Breast epithelium (tissue), 4 donors: ENCODE measurements at regions not wholly inside any gene's neighbourhood (a gene's known extent, or its start where the extent isn't known, plus 50 kb on each side); places are given as distances from the start of the nearest gene placed in this dataset.

Experiments used
- DNase-seq, 2 donors: peaks; one replicate each; pipeline ENCODE4 v3.0.0-alpha.2; 2019; ENCODE audit warnings: low spot score in 2 of 2
- H3K27ac ChIP-seq, 2 donors: fragments of 200-600 bp; sonication (generic) in 1 of 2; one replicate each; pipeline ENCODE4 v1.5.1; 2016 to 2019; ENCODE audit warnings: mild to moderate bottlenecking in 1 of 2
- H3K27me3 ChIP-seq, 2 donors: fragments of 200-600 bp; sonication (generic) in 1 of 2; one replicate each; pipeline versions ENCODE4 v1.5.1 to v1.6.0; 2017 to 2019; ENCODE audit warnings: control low read depth in 1 of 2, mild to moderate bottlenecking in 1 of 2
- H3K36me3 ChIP-seq: fragments of 200-600 bp; one replicate; pipeline ENCODE4 v1.5.1; 2019
- H3K4me1 ChIP-seq, 2 donors: fragments of 200-600 bp; sonication (generic); one replicate each; pipeline ENCODE4 v1.5.1; 2016 to 2019; ENCODE audit warnings: control low read depth in 1 of 2
- H3K4me3 ChIP-seq, 3 donors: fragments of 200-600 bp; sonication (generic); 1 replicate in 2 of 3; 2 replicates in 1 of 3; pipeline ENCODE4 v1.5.1; 2016 to 2019; ENCODE audit warnings: mild to moderate bottlenecking in 3 of 3, moderate library complexity in 2 of 3
- H3K9me3 ChIP-seq, 2 donors: fragments of 200-600 bp; sonication (generic) in 1 of 2; one replicate each; pipeline ENCODE4 v1.5.1; 2016 to 2019; ENCODE audit warnings: control low read depth in 1 of 2
- CTCF ChIP-seq, 3 donors: fragments of 450-650 bp; IDR thresholded peaks; one replicate each; pipeline ENCODE4 v1.5.1; 2016 to 2017; ENCODE audit warnings: antibody characterized with exemption in 3 of 3, mild to moderate bottlenecking in 3 of 3, moderate library complexity in 3 of 3
- POLR2A ChIP-seq: fragments of 450-650 bp; IDR thresholded peaks from one replicate; pipeline ENCODE4 v1.6.1; 2016; ENCODE audit warnings: antibody characterized with exemption, mild to moderate bottlenecking, moderate library complexity
- POLR2AphosphoS5 ChIP-seq, 3 donors: sonication (generic); formaldehyde crosslinking; IDR thresholded peaks; one replicate each; pipeline ENCODE4 v1.6.1; 2017; ENCODE audit warnings: antibody characterized with exemption in 3 of 3
- intact Hi-C: fragments of 100-400 bp; cut with DNase I; formaldehyde crosslinking; loops from one replicate; pipeline ENCODE4 v1.15.1; 2023; ENCODE audit warnings: low total_unique reads

GRCh38 chr5:145157841-145158240 lies 677.3 kb downstream of the PRELID2 start:
- no peak for TF ChIP-seq CTCF (IDR thresholded peaks at IDR 0.05)
- no peak for TF ChIP-seq POLR2A
- TF ChIP-seq POLR2AphosphoS5 (IDR thresholded peaks at IDR 0.05): no peak
- Histone ChIP-seq H3K4me3 (no peak overlapping the region), H3K4me1 (no peaks in the 10 kb centered on the region), H3K27ac (no peak overlapping the region), H3K27me3 (no peaks in the 10 kb centered on the region), H3K36me3 (no peaks in the 10 kb centered on the region), H3K9me3 (no peaks in the 10 kb centered on the region)
- intact Hi-C loops: no loop called here
- no peak for DNase-seq

GRCh38 chr5:145141534-145141933 lies 693.6 kb downstream of the PRELID2 start:
- Histone ChIP-seq H3K36me3 (no peaks in the 10 kb centered on the region), H3K4me3 (no peak overlapping the region), H3K4me1 (no peaks in the 10 kb centered on the region), H3K27me3 (no peaks in the 10 kb centered on the region), H3K27ac (no peak overlapping the region), H3K9me3 (no peaks in the 10 kb centered on the region)
- intact Hi-C loops: no loop called here
- no peak for DNase-seq
- TF ChIP-seq POLR2A: no peak

GRCh38 chr5:145130996-145131395 lies 704.1 kb downstream of the PRELID2 start:
- H3K27ac ChIP-seq: no peak overlapping the region
- DNase-seq: no peak
- no peak overlapping the region for H3K4me3 ChIP-seq
- no peaks in the 10 kb centered on the region for H3K4me1 ChIP-seq
- intact Hi-C loops: loop anchor here (5.0 kb wide), 1 partner anchor 831 kb away; no protein-coding TSS in a partner anchor
- TF ChIP-seq POLR2AphosphoS5 (IDR thresholded peaks at IDR 0.05): no peak
- no peak for TF ChIP-seq CTCF (IDR thresholded peaks at IDR 0.05)
- TF ChIP-seq POLR2A: no peak
- H3K9me3 ChIP-seq: no peaks in the 10 kb centered on the region
- no peaks in the 10 kb centered on the region for H3K36me3 ChIP-seq
- H3K27me3 ChIP-seq: no peaks in the 10 kb centered on the region

- Histone ChIP-seq H3K36me3 (no peaks in the 10 kb centered on the region), H3K27me3 (no peaks in the 10 kb centered on the region), H3K27ac (no peak overlapping the region), H3K9me3 (no peaks in the 10 kb centered on the region), H3K4me3 (no peak overlapping the region), H3K4me1 (no peaks in the 10 kb centered on the region)
- intact Hi-C loops: loop anchor here (5.0 kb wide), 1 partner anchor 833 kb away; no protein-coding TSS in a partner anchor
- DNase-seq: no peak
- TF ChIP-seq CTCF (IDR thresholded peaks at IDR 0.05) (no peak), POLR2AphosphoS5 (IDR thresholded peaks at IDR 0.05) (no peak), POLR2A (no peak)
Observed at GRCh38 chr5:145129797-145130196, 705.3 kb downstream of the PRELID2 start.

- Histone ChIP-seq H3K27me3 (no peaks in the 10 kb centered on the region), H3K9me3 (no peaks in the 10 kb centered on the region), H3K36me3 (no peaks in the 10 kb centered on the region), H3K4me1 (no peaks in the 10 kb centered on the region), H3K27ac (no peak overlapping the region), H3K4me3 (no peak overlapping the region)
- TF ChIP-seq POLR2AphosphoS5 (IDR thresholded peaks at IDR 0.05) (no peak), POLR2A (no peak), CTCF (IDR thresholded peaks at IDR 0.05) (no peak)
- intact Hi-C loops: no loop called here
- no peak for DNase-seq
Observed at GRCh38 chr5:145124806-145125205, 710.3 kb downstream of the PRELID2 start.

- H3K4me1 ChIP-seq: no peaks in the 10 kb centered on the region
Observed at GRCh38 chr5:145118611-145119010, 716.5 kb downstream of the PRELID2 start.

More at GRCh38 chr5:145118611-145119010, 716.5 kb downstream of the PRELID2 start:
- H3K9me3 ChIP-seq: no peaks in the 10 kb centered on the region
- H3K27ac ChIP-seq: no peak overlapping the region
- TF ChIP-seq POLR2AphosphoS5 (IDR thresholded peaks at IDR 0.05) (no peak), CTCF (IDR thresholded peaks at IDR 0.05) (no peak), POLR2A (no peak)
- no peak for DNase-seq
- H3K36me3 ChIP-seq: no peaks in the 10 kb centered on the region
- no peaks in the 10 kb centered on the region for H3K27me3 ChIP-seq
- intact Hi-C loops: no loop called here
- no peak overlapping the region for H3K4me3 ChIP-seq
